ENCODE measurements at regions not wholly inside any gene's neighbourhood (a gene's known extent, or its start where the extent isn't known, plus 50 kb on each side); places are given as distances from the start of the nearest gene placed in this dataset.

- H3K4me1 ChIP-seq: no peaks in the 10 kb centered on the region
- TF ChIP-seq CTCF (IDR thresholded peaks at IDR 0.05): no peak
These were observed 78.9 kb upstream of the FMR1 start for GRCh38 chrX:147832707-147833348.

DNA sequence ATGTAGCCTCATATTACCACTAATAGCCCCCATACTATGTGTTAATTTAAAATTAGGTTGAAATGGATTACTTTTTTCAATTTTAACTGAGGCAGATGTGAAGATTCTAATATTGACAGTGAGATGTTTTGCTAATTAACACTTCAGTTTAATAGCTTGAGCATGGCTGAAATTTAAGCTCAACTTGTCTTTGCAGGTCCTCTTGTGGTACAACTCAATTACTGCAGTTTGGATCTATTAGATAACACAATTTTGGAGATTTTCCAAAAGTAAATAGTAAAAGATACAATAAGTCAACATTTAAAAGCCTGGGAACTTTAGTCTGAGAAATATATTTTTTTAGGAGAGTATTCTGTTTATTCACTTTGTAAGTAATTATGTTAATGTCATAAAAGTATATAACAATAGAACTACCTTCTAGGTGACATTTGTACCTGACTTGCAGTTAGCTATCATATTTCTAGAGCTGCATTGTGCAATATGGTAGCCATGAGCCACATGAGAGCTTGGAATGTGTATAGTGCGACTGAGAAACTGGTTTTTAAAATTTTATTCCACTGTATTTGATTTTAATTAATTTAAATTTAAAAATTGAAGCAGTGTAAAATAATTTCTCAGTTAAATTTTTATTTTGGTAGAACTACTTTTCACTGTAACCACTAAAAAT, 73.1 kb upstream of the FMR1 start:
- Histone ChIP-seq H3K4me3 (no peak overlapping the region), H3K9me3 (no peaks in the 10 kb centered on the region), H3K36me3 (no peaks in the 10 kb centered on the region), H3K4me1 (no peaks in the 10 kb centered on the region), H3K27ac (no peak overlapping the region), H3K27me3 (no peaks in the 10 kb centered on the region)
- intact Hi-C loops (cut with DNase I): no loop called here
- no peak for DNase-seq (ENCODE audit: low spot score in 2 of 2)
- TF ChIP-seq CTCF (IDR thresholded peaks at IDR 0.05): peak in 1 of 3 experiments; percentile 6

More at GRCh38 chrX:147832707-147833348, 78.9 kb upstream of the FMR1 start:
- Histone ChIP-seq H3K9me3 (no peaks in the 10 kb centered on the region), H3K27me3 (no peaks in the 10 kb centered on the region), H3K36me3 (no peaks in the 10 kb centered on the region), H3K4me3 (no peak overlapping the region), H3K27ac (no peak overlapping the region)
- intact Hi-C loops (cut with DNase I): no loop called here
- no peak for DNase-seq (ENCODE audit: low spot score in 2 of 2)

- Histone ChIP-seq H3K27ac (no peak overlapping the region), H3K9me3 (no peaks in the 10 kb centered on the region), H3K4me1 (no peaks in the 10 kb centered on the region), H3K27me3 (no peaks in the 10 kb centered on the region), H3K36me3 (no peaks in the 10 kb centered on the region), H3K4me3 (no peak overlapping the region)
- no peak for DNase-seq (ENCODE audit: low spot score in 2 of 2)
- TF ChIP-seq CTCF (IDR thresholded peaks at IDR 0.05): no peak
- intact Hi-C loops (cut with DNase I): no loop called here
These were observed 65.0 kb upstream of the FMR1 start for GRCh38 chrX:147846676-147847075.

GRCh38 chrX:147847999-147848398, 63.7 kb upstream of the FMR1 start:
- no peak overlapping the region for H3K27ac ChIP-seq
- H3K9me3 ChIP-seq: no peaks in the 10 kb centered on the region
- no peak for TF ChIP-seq CTCF (IDR thresholded peaks at IDR 0.05)
- intact Hi-C loops (cut with DNase I): no loop called here
- H3K4me1 ChIP-seq: no peaks in the 10 kb centered on the region
- H3K36me3 ChIP-seq: no peaks in the 10 kb centered on the region
- DNase-seq (ENCODE audit: low spot score in 2 of 2): no peak
- H3K4me3 ChIP-seq: no peak overlapping the region
- no peaks in the 10 kb centered on the region for H3K27me3 ChIP-seq

GRCh38 chrX:147848543-147849443, 62.9 kb upstream of the FMR1 start:
- H3K27ac ChIP-seq: no peak overlapping the region
- no peaks in the 10 kb centered on the region for H3K36me3 ChIP-seq
- no peaks in the 10 kb centered on the region for H3K27me3 ChIP-seq
- intact Hi-C loops (cut with DNase I): no loop called here
- TF ChIP-seq CTCF (IDR thresholded peaks at IDR 0.05): no peak
- DNase-seq (ENCODE audit: low spot score in 2 of 2): no peak
- no peaks in the 10 kb centered on the region for H3K4me1 ChIP-seq
- H3K4me3 ChIP-seq: no peak overlapping the region
- H3K9me3 ChIP-seq: no peaks in the 10 kb centered on the region

All from ascending aorta (tissue), 2 donors.